A549 (cell line): ENCODE measurements at regions not wholly inside any gene's neighbourhood (a gene's known extent, or its start where the extent isn't known, plus 50 kb on each side); places are given as distances from the start of the nearest gene placed in this dataset.

Source experiments
- ATAC-seq, 2 experiments: fragments of 200-7000 bp in 1 of 2; fragments of >200 bp in 1 of 2; cut with Nextera tagmentation in 1 of 2; cut with Tn5 transposase in 1 of 2; 3 replicates each; pipeline versions ENCODE4 v1.8.0 to v1.9.1; 2018 to 2020; ENCODE audit warnings: mild to moderate bottlenecking in 1 of 2, moderate library complexity in 1 of 2
- CTCF ChIA-PET: fragments of 300-600 bp; sonication (Branson Sonifier 250); formaldehyde crosslinking; extraction: SDS; loops from one replicate; lab custom pipeline; 2021; ENCODE audit warnings: antibody characterized with exemption, inconsistent platforms; lab: Yijun Ruan, JAX
- POLR2A ChIA-PET: fragments of 350-600 bp; formaldehyde crosslinking; extraction: SDS; loops from one replicate; lab custom pipeline; 2021; ENCODE audit warnings: antibody characterized with exemption, inconsistent platforms; lab: Yijun Ruan, JAX
- DNase-seq, 2 experiments: peaks; one replicate each; pipeline versions ENCODE4 v3.0.0 to v3.0.0-alpha.2; 2011 to 2016; ENCODE audit warnings: low read depth in 1 of 2, low spot score in 1 of 2
- FAIRE-seq: peaks from 2 replicates; lab custom pipeline; 2011; peaks lifted over from hg19 to GRCh38; lab: Jason Lieb, UNC
- H3K27ac ChIP-seq, 2 experiments: fragments of >200 bp; sonication (Bioruptor Twin); formaldehyde crosslinking; 3 replicates each; pipeline ENCODE4 v1.5.1; 2016 to 2017
- H3K4me1 ChIP-seq: fragments of >200 bp; sonication (Bioruptor Twin); formaldehyde crosslinking; 3 replicates; pipeline ENCODE4 v1.6.1; 2016
- H3K4me2 ChIP-seq: fragments of >200 bp; sonication (Bioruptor Twin); formaldehyde crosslinking; 3 replicates; pipeline ENCODE4 v1.6.1; 2016
- H3K4me3 ChIP-seq: fragments of >200 bp; sonication (Bioruptor Twin); formaldehyde crosslinking; 3 replicates; pipeline ENCODE4 v1.5.1; 2016
- H3K9me3 ChIP-seq: fragments of >200 bp; sonication (Bioruptor Twin); formaldehyde crosslinking; 3 replicates; pipeline ENCODE4 v1.6.1; 2016
- BHLHE40 ChIP-seq: IDR thresholded peaks from 2 replicates; pipeline ENCODE4 v1.6.1; 2012; ENCODE audit warnings: low read depth, low read length, inconsistent platforms
- CBX8 ChIP-seq: fragments of 200-600 bp; sonication (generic); IDR thresholded peaks from 2 replicates; pipeline ENCODE4 v1.6.1; 2016
- CEBPB ChIP-seq, 2 experiments: fragments of >200 bp in 1 of 2; sonication (Bioruptor Twin) in 1 of 2; formaldehyde crosslinking in 1 of 2; IDR thresholded peaks; 2 replicates each; pipeline ENCODE4 v1.6.1; 2012 to 2016
- CHD4 ChIP-seq: fragments of 200-600 bp; sonication (generic); IDR thresholded peaks from 2 replicates; pipeline ENCODE4 v1.6.1; 2016; ENCODE audit warnings: antibody characterized with exemption, mild to moderate bottlenecking, borderline replicate concordance
- CTCF ChIP-seq: fragments of >200 bp; sonication (Bioruptor Twin); formaldehyde crosslinking; IDR thresholded peaks from 3 replicates; pipeline ENCODE4 v1.5.1; 2016
- E2F6 ChIP-seq: IDR thresholded peaks from 2 replicates; pipeline ENCODE4 v1.6.1; 2012; ENCODE audit warnings: low read depth, borderline replicate concordance
- EP300 ChIP-seq, 2 experiments: fragments of >200 bp; sonication (Bioruptor Twin); formaldehyde crosslinking; IDR thresholded peaks; 2 replicates in 1 of 2; 3 replicates in 1 of 2; pipeline ENCODE4 v1.6.1; 2016 to 2017
- FOSL2 ChIP-seq, 2 experiments: fragments of 450-650 bp in 1 of 2; fragments of >200 bp in 1 of 2; sonication (Bioruptor Twin) in 1 of 2; formaldehyde crosslinking; IDR thresholded peaks; 2 replicates each; pipeline versions ENCODE4 v1.5.0 to v1.6.1; 2016 to 2020; ENCODE audit warnings: mild to moderate bottlenecking in 1 of 2, moderate library complexity in 1 of 2
- FOXS1 ChIP-seq: fragments of 250-450 bp; sonication (Bioruptor Pico); IDR thresholded peaks from 2 replicates; pipeline ENCODE4 v1.5.0; 2020; ENCODE audit warnings: mild to moderate bottlenecking, moderate library complexity
- GATA3 ChIP-seq: IDR thresholded peaks from 2 replicates; pipeline ENCODE4 v1.6.1; 2012; ENCODE audit warnings: borderline replicate concordance
- HDAC2 ChIP-seq: fragments of 200-600 bp; sonication (generic); IDR thresholded peaks from 2 replicates; pipeline ENCODE4 v1.6.1; 2016
- KDM1A ChIP-seq: fragments of 200-600 bp; sonication (generic); IDR thresholded peaks from 2 replicates; pipeline ENCODE4 v1.6.1; 2016; ENCODE audit warnings: low read depth, mild to moderate bottlenecking
- KDM5A ChIP-seq: fragments of 200-600 bp; sonication (generic); IDR thresholded peaks from 2 replicates; pipeline ENCODE4 v1.6.1; 2016; ENCODE audit warnings: antibody characterized with exemption, mild to moderate bottlenecking
- MAFK ChIP-seq: fragments of 450-650 bp; IDR thresholded peaks from 2 replicates; pipeline ENCODE4 v1.6.1; 2014; ENCODE audit not compliant: partially characterized antibody
- MAZ ChIP-seq: fragments of 150-350 bp; IDR thresholded peaks from 2 replicates; pipeline ENCODE4 v1.6.1; 2014; ENCODE audit warnings: antibody characterized with exemption, low read depth, low read length, borderline replicate concordance
- MYC ChIP-seq: IDR thresholded peaks from 2 replicates; pipeline ENCODE4 v1.6.1; 2012; ENCODE audit warnings: mild to moderate bottlenecking, inconsistent platforms, low read length, improper control_type of control experiment, borderline replicate concordance
- NFE2L2 ChIP-seq: fragments of 150-350 bp; conservative IDR thresholded peaks from 2 replicates; pipeline ENCODE4 v1.6.1; 2014; ENCODE audit warnings: low read length
- PBX3 ChIP-seq: IDR thresholded peaks from 2 replicates; pipeline ENCODE4 v1.6.1; 2012
- POLR2A ChIP-seq: IDR thresholded peaks from 2 replicates; pipeline ENCODE4 v1.6.1; 2012; ENCODE audit warnings: mild to moderate bottlenecking, low read length
- POLR2AphosphoS2 ChIP-seq: conservative IDR thresholded peaks from 2 replicates; pipeline ENCODE4 v1.6.1; 2012; ENCODE audit warnings: low read length, improper control_type of control experiment, inconsistent platforms
- RARB ChIP-seq: fragments of 250-450 bp; sonication (Bioruptor Pico); IDR thresholded peaks from 2 replicates; pipeline ENCODE4 v1.8.0; 2021; ENCODE audit warnings: mild to moderate bottlenecking, moderate library complexity
- RCOR1 ChIP-seq: fragments of 150-350 bp; IDR thresholded peaks from 2 replicates; pipeline ENCODE4 v1.6.1; 2014; ENCODE audit warnings: antibody characterized with exemption, low read length, low read depth
- REST ChIP-seq: fragments of 200-600 bp; sonication (generic); IDR thresholded peaks from 2 replicates; pipeline ENCODE4 v1.6.1; 2016; ENCODE audit warnings: antibody characterized with exemption, mild to moderate bottlenecking, moderate library complexity
- RFX5 ChIP-seq: fragments of 450-650 bp; IDR thresholded peaks from 2 replicates; pipeline ENCODE4 v1.7.1; 2014; ENCODE audit warnings: antibody characterized with exemption, mild to moderate bottlenecking, moderate library complexity
- SMC3 ChIP-seq: fragments of >200 bp; sonication (Bioruptor Twin); formaldehyde crosslinking; IDR thresholded peaks from 3 replicates; pipeline ENCODE4 v1.6.1; 2018; ENCODE audit warnings: inconsistent platforms
- ZFP36 ChIP-seq: fragments of 450-650 bp; IDR thresholded peaks from 2 replicates; pipeline ENCODE4 v1.6.1; 2014; ENCODE audit warnings: borderline replicate concordance; ENCODE audit not compliant: partially characterized antibody
- ZSCAN20 ChIP-seq: fragments of 250-450 bp; sonication (Bioruptor Pico); IDR thresholded peaks from 2 replicates; pipeline ENCODE4 v1.8.0; 2022; ENCODE audit warnings: mild to moderate bottlenecking, moderate library complexity
- WGBS: methylation state at CpG from one replicate; pipeline ENCODE4 v1.1.6; 2017; ENCODE audit errors: missing lambda C conversion rate; 5-methylcytosine and 5-hydroxymethylcytosine counted together

GRCh38 chr4:176011529-176011928 is 54.1 kb upstream of the WDR17 start:
- CTCF ChIA-PET = no interaction called here
- Histone ChIP-seq H3K9me3 (no peaks in the 10 kb centered on the region), H3K27ac (no peak overlapping the region), H3K4me1 (no peaks in the 10 kb centered on the region), H3K4me3 (no peak overlapping the region), H3K4me2 (no peak overlapping the region)
- POLR2A ChIA-PET = no interaction called here
- FAIRE-seq (no peak), DNase-seq (no peak), ATAC-seq (no peak)
- 48% methylated on average over 2 of the region's 2 CpGs for whole genome bisulfite sequencing
- no peak for TF ChIP-seq ZFP36
- TF ChIP-seq RARB (CRISPR knock-in tag) = no peak
- no peak for TF ChIP-seq NFE2L2
- no peak for TF ChIP-seq CEBPB (IDR thresholded peaks at IDR 0.05)
- no peak for TF ChIP-seq EP300 (IDR thresholded peaks at IDR 0.05)
- no peak for TF ChIP-seq BHLHE40
- TF ChIP-seq CBX8 = no peak
- no peak for TF ChIP-seq FOSL2 (IDR thresholded peaks at IDR 0.05)
- TF ChIP-seq FOSL2 (CRISPR knock-in tag; IDR thresholded peaks at IDR 0.05) = no peak
- no peak for TF ChIP-seq E2F6
- no peak for TF ChIP-seq REST
- TF ChIP-seq CTCF = no peak
- no peak for TF ChIP-seq RCOR1
- no peak for TF ChIP-seq POLR2AphosphoS2
- no peak for TF ChIP-seq POLR2A
- no peak for TF ChIP-seq FOXS1 (CRISPR knock-in tag)
- TF ChIP-seq ZSCAN20 (CRISPR knock-in tag) = no peak
- no peak for TF ChIP-seq KDM5A
- TF ChIP-seq, all 56 proteins: peak for 0

GRCh38 chr4:176013476-176014247 is 52.0 kb upstream of the WDR17 start:
- Histone ChIP-seq H3K4me1 (no peaks in the 10 kb centered on the region), H3K9me3 (no peaks in the 10 kb centered on the region), H3K4me3 (no peak overlapping the region), H3K27ac (no peak overlapping the region), H3K4me2 (no peak overlapping the region)
- POLR2A ChIA-PET = no interaction called here
- FAIRE-seq (no peak), DNase-seq (no peak), ATAC-seq (no peak)
- CTCF ChIA-PET = interaction anchor here (1.0 kb wide), 1 partner anchor 13 kb away, joined by 3 read pairs; no protein-coding TSS in a partner anchor
- 60% methylated on average over 8 of the region's 8 CpGs for WGBS
- no peak for TF ChIP-seq PBX3
- no peak for TF ChIP-seq GATA3
- no peak for TF ChIP-seq MYC
- no peak for TF ChIP-seq BHLHE40
- no peak for TF ChIP-seq NFE2L2
- no peak for TF ChIP-seq RFX5
- TF ChIP-seq CTCF = no peak
- TF ChIP-seq EP300 (IDR thresholded peaks at IDR 0.05) = no peak
- TF ChIP-seq CHD4 = no peak
- no peak for TF ChIP-seq CBX8
- TF ChIP-seq MAZ = no peak
- no peak for TF ChIP-seq ZFP36
- TF ChIP-seq E2F6 = no peak
- TF ChIP-seq HDAC2 = no peak
- no peak for TF ChIP-seq SMC3
- TF ChIP-seq MAFK = no peak
- no peak for TF ChIP-seq KDM1A
